GM18517 (cell line): ENCODE measurements at regions not wholly inside any gene's neighbourhood (a gene's known extent, or its start where the extent isn't known, plus 50 kb on each side); places are given as distances from the start of the nearest gene placed in this dataset.
"Not testable (repeated sequence)": the region's sequence is repeated elsewhere in the genome, so short reads cannot be mapped to it uniquely, and the experiment has no call there.

Experiments
- ATAC-seq: cut with Tn5 transposase; IDR thresholded peaks from one replicate; pipeline ENCODE4 v1.9.1; 2021; ENCODE audit warnings: mild to moderate bottlenecking, moderate library complexity; ENCODE audit not compliant: unreplicated experiment

DNA sequence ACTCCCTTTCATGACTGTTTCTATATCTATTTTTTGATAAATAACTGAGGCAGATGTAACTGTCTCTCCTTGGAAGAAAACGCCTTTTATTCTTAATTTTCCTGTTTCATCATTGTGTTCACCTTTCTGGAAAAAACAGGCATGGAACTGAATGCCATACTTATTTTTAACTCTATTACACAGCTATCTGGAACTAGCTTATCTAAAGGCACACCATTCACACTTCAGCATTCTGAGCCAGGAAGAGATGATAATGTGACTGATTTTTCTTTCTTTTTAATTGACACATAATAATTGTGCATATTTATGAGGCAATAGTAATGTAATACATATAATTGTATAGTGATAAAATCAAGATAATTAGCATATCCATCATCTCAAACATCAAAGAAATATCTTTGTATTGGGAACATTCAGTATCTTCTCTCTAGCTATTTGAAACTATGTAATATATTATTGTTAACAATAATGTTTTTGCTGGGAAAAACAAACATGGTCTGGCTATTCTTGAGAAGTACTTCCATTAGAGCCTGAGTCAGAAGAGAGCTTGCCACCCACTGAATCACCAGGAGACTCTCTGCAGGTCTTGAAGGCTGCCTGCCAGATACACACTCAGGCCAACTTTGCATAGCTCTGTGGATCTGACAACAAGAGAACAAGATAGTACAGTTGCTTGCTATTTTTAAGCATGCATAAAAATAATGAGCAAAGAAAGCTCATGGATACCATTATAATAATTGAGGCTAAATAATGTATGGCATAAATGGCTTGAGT, 501.0 kb upstream of the EDIL3 start:
- ATAC-seq = no peak

DNA sequence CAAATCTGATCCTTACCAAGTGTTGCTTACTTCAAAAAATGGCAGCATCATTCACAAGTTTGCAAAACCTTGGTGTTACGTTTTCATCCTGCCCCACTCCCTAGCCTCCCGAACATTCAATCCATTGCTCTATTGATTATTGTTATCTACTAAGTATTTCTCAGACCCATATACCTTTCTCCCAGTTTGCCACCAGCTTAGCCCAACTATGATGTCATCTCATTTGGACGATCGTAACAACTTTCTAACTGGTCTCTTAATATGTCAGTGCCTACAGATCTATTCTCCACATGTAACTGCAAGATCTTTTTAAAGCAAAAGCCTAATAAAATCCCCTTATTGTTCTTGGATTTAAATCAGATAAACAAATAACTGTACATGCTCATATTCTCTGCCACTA, 497.1 kb upstream of the EDIL3 start:
- ATAC-seq = no peak

DNA sequence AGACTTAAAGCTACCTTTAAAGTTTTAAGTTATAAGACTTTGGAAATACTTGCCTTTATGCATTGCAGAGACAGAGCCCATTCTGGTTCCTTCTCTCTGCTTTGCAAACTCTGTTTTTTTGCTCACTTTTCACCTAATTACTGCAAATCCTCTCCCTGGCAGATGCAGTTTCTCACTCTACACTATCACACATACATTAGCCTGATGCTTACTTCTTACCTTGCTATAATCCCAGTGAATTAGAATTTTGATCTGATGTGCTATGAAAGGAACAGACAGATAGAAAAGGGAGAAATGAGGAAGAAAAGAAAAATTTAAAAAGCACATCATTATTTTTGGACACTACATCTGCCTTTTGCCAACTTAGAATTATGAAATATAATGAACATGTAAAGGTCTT, 489.5 kb upstream of the EDIL3 start:
- no peak for ATAC-seq

DNA sequence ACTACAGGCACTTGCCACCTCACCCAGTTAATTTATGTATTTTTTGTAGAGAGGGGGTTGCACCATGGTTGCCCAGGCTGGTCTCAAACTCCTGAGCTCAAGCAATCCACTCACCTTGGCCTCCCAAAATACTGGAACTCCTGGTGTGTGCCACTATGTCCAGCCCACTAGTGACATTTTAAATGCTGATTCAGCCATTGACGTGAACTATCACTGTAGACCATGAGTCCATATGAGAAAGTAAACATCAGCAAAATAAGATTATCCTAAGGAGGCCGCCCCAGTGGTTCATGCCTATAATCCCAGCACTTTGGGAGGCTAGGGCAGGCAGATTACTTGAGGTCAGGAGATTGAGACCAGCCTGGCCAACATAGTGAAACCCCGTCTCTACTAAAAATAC, 488.1 kb upstream of the EDIL3 start:
- no peak for ATAC-seq

DNA sequence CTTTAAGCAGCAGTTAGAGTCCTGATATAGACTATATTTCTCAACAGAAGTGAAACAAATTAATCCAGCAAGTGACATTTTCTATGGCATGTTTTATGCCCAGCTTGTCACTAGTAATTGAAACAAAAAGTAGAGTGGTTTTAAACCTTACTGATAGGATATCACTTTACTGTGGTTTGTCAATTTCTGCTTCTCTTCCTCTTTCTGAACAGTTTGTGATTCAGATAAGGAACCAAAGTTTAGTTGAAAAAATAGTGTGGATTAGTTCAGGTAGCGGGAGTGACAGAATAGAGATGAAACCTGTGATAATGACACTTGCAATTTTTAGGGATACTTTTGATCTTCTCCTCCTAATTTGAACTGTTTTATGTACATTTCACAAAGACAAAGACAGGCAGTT, 485.7 kb upstream of the EDIL3 start:
- ATAC-seq = no peak

DNA sequence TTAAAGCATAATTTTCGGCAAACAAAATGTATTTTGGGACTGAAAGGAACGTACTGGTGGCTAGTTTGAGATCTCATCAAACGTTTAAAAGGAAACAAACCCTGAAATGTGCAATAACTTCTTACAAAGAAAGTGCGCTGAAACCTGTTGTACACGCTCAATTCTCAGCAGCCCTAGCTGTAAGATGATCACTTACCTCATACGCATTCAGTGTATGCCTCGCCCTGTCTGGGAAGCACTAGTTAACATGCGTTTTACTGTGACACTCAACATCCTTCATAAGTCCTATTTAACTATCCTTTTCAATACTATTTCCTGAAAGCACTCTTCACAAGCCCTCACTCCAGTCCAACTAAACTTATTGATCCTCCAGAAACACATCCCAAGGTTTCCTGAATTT, 485.0 kb upstream of the EDIL3 start:
- no peak for ATAC-seq

DNA sequence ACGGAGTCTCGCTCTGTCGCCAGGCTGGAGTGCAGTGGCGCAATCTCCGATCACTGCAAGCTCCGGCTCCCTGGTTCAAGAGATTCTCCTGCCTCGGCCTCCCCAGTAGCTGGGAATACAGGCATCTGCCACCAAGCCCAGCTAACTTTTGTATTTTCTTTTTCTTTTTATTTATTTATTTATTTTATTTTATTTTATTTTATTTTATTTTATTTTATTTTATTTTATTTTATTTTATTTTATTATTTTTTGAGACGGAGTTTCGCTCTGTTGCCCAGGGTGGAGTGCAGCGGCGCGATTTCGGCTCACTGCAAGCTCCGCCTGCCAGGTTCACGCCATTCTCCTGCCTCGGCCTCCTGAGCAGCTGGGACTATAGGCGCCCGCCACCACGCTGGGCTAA, 479.3 kb upstream of the EDIL3 start:
- ATAC-seq = not testable (repeated sequence)

DNA sequence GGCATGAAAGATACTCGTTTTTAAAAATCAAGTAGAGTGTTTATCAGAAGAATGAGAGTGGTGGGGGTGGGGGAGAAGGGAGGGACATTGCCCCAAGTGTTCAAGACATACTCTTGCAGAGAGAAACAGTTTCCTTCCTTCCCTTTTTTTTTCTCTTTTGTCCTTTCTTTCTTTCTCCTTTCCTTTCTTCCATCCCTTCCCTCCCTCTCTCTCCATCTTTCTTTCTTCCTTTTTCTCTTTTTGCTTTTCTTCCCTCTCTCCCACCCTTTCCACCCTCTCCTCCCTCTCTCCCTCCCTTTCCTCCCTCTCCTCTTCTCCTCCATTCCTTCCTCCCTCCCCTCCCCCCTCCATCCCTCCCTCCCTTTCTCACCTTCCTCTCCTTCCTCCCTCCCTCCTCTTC, 478.3 kb upstream of the EDIL3 start:
- no peak for ATAC-seq

DNA sequence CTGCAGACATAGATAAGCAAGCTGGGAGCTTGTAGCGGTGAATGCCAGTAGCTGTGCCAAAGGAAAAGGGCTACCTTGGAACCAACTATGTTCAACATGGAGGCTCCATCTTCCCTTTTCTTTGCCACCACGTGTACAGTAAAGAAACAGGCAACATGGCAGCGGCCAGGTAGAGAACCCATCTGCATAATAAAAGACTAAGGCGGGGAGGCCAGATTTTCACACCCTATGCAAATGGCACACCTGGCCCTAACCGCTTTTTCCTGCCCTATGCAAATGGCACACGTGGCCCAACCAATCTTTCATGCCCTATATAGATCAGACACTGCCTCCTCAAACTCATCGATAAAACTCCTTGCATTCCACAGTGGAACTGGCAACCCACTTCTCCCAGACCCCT, 477.5 kb upstream of the EDIL3 start:
- ATAC-seq = no peak

DNA sequence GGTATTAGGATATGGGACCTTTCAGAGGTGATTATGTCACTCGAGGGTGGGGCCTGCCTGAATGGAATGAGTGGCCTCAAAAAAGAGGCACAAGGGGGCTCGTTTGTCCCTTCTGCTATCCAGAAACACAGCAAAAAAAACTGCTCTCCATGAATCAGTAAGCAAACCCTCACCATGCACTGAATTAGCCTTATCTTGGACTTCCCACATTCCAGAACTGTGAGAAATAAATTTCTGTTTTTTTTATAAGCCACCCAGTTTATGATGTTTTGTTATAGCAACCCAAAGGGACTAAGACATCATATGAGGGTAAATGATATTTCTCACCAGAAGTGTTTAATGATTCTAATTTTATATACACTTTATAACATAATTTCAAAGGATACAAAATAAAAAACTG, 476.6 kb upstream of the EDIL3 start:
- ATAC-seq = no peak

DNA sequence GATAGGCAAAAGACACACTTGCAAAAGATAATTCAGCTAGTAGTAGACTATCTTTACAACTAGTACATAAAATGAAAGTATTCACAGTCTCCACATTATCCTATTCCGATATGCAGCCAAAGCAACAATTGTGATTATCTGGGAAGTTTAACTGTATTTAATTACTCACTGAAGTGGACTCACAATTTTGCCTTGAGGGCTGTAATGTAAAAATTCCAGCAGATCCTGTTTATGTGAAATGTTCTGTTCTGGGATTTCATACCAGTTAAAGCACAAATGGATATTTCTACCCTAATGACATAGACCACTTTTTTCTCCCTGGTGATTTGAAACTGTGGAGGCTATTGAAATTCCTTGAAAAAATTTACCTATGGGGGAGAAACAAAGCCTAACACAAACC, 474.4 kb upstream of the EDIL3 start:
- no peak for ATAC-seq

DNA sequence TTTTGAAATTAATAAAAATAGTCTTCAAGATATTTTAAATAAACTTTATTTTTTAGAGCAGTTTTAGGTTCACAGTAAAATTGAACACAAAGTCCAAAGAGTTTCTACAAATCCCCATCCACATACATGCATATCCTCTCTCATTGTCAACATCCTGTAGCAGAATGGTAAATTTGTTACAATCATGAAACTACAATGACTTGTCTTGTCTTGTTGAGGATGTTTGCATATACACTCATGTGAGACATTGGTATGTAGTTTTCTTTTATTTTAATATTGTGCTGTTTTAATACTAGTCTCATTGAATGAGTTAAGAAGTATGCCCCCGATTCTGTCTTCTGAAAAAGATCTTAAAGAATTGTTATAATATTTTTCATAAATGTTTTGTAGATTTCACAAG, 447.0 kb upstream of the EDIL3 start:
- ATAC-seq = no peak

DNA sequence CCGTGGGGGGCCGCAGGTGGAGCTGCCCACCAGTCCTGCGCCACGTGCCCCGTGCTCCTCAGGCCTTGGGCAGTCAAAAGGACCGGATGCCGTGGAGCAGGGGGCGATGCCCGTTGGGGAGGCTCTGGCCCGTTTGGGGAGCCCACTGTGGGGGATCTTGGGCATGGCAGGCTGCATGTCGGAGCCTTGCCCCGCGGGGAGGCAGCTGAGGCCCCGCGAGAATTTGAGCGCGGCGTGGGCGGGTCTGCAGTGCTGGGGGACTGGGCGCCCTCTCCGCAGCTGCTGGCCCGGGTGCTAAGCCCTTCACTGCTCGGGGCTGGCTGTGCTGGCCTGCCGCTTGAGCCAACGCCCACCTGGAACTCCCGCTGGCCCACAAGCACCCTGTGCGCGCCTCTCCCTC, 445.6 kb upstream of the EDIL3 start:
- no peak for ATAC-seq

DNA sequence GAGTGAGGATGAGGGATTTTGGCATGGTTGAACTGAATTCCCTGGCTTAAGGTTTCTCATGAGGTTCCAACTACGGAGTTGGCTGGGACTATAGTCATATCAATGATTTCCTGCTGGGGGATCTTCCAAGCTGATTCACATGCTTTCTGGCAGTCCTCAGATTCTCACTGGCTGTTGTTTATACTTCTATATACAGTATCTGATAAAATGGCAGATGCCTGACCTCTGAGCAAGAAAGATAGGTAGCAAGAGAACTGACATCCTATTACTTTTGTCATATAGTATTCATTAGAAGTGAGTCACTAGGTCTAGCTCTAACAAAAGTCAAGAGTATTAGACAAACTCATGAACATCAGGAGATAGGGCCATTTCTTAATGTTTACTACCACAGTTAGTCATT, 440.9 kb upstream of the EDIL3 start:
- no peak for ATAC-seq

DNA sequence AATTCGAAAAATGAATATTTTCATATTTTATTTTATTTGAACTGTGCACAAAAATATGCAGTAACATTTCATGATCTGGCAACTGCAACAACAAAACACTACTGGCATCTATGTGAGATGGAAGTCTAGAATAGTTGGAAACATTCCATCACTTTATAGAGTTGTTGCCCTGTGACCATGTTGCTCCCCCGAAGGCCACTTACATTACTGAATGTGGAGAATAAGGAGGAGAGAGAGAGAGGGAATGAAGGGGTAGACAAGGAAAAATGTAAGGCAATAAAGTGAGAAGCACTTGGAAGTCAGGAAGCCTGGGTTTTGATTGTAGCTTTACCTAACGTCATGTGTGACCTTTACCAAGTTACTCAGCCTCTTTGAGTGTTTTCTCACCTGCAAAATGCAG, 437.2 kb upstream of the EDIL3 start:
- ATAC-seq = no peak

DNA sequence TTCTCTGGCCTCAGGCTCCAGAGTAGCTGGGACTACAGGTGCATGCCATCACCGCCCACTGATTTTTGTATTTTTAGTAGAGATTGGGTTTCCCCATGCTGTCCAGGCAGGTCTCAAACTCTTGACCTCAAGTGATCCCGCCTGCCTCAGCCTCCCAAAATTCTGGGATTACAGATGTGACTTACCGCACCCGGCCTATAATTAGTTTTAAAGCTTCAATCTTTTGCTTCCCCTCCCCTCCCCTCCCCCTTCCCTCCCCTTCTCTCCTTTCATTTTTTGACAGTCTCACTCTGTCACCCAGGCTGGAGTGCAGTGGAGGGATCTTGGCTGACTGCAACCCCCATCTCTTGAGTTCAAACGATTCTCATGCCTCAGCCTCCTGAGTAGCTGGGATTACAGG, 433.3 kb upstream of the EDIL3 start:
- no peak for ATAC-seq

DNA sequence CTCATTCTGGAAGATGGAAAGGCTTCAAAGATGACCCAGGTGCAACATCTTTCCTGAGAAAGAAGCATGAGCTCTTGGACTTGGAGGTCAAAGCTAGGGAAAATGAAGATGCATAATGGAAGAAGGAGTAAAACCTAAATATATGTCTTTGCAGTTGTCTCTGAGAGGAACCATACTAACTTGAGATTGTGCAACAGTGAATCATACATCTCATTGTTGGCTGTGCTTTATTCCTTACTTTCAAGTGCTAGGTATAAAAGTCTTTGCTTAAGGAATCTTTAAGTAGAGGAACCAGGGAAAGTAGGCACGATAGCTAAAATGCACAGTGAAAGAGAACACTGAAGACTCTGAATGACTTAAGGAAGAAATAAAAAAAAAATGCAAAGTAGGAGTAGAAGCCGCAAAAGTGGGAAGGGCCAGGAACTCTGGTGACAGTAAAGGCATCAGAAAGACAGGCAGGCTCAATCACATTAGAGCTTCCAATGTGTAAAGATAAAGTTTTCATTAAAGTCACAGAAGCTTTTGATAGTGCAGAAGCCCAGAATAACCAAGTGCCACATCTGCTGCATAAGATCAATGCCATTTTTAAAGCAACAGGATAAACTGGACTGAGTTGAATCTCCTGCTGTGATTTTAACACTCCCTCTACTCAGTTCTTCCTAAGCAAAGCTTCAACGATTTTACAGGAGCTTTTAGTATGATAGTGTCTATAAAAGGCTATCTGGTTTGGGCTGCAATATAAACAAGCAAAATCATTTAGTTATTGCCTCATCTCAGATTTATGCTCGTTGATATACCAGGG, 432.3 kb upstream of the EDIL3 start:
- no peak for ATAC-seq

DNA sequence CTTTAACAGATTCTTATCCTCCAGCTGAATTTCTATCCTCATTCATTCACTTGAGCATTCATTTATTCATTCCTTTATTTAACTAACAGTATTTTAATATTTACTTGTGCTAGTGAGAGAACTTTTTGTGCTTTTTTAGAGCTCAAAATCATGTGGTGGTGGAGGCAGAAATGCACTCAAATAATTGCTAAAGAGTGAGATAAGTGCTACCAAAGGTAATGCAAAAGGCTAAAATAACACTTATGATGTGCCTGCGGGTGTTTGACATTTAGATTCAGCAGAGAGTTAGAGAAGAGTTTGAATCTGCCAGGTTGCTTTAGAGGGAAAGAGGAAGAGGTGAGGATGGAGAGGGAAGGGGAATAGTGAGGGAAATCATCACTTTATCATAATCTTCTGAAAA, 431.5 kb upstream of the EDIL3 start:
- no peak for ATAC-seq

DNA sequence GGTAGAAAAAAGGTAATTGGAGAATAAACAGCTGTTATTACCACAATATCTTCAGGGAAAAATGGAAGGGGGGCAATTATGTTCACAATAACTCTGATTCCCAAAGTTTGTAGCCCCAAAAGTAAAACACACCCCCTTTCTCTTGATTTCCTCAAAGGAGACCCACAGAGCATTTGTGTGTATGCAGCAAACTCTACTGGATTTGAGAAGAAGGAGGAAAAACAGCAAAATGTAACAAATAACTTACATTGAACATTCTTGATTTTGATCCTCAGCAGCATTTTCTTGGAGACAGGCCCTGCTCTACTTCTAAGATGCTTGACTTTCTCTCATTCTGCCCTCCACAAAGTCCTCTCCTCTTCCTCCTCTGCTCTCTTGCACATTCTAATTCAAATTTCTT, 420.8 kb upstream of the EDIL3 start:
- ATAC-seq = no peak

DNA sequence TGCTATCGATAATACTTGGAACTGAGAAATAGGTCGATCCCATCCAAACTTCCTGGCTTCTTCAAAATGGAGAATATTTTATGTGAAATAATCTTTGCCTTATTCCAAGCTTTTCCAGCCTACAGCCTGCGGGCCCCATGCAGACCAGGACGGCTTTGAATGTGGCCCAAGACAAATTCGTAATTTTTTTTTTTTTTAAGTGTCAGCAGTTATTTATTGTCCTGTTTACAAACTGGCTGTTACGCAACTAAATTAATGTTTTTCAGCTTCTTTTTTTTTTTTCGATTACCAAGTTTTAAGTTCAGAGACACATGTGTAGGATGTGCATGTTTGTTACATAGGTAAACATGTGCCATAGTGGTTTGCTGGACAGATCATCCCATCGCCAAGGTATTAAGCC, 411.7 kb upstream of the EDIL3 start:
- no peak for ATAC-seq

DNA sequence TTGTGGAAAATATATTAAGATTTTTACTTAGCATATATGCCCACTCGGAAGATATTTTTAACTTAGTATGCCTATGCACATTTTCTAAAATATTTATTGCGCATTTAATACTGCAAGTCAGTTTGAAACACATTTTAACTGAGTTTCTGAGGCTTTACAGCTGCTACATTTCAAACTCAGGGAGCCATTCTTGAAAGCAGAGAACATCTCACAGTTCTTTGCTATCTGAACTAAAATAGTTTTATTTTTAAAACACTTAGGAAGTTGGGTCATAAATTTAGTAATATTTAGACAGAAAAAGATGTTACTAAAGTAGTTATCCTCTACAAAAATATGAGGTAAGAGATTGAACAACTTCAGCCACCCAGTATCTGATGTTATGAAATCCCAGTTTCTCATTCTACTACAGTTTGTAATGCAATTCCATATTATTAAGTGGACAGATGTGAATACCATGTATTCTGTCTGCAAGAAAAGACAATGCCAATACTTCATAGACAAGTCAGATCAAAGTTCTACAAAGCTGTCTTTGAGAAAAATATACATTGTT, 409.9 kb upstream of the EDIL3 start:
- ATAC-seq = no peak

DNA sequence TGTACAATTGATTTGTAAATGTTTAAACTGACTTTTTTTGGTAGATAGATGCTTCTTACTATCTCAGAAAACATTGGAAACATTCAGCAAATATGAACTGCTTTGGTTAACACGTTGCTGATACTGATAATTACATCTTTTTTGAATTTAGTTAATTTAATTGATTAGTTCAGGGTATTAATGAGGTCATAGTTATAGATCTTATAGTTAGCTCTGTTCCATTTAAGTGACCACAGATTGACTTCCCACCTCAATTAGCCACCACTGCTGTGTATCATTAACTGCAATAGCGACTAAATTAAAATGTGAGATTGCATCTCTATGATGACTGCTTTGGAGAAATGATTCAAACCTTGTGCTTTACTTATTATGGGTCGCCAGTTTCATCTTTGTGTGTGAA, 407.1 kb upstream of the EDIL3 start:
- ATAC-seq = no peak
